ENCODE measurements at regions not wholly inside any gene's neighbourhood (a gene's known extent, or its start where the extent isn't known, plus 50 kb on each side); places are given as distances from the start of the nearest gene placed in this dataset.

- no peak overlapping the region for H3K9ac ChIP-seq (ENCODE audit: control insufficient read depth, extremely low read depth, insufficient read depth, low read length)
- dilution Hi-C loops (cut with MboI; ENCODE audit: extremely low pct_ligation_motif_present, low sequenced_read_pairs), result no loop called here
- no peaks in the 10 kb centered on the region for H3K9me3 ChIP-seq (ENCODE audit: control insufficient read depth, low read depth, low read length)
- H3K27me3 ChIP-seq (ENCODE audit: control insufficient read depth, extremely low read depth, insufficient read depth, low read length), result no peaks in the 10 kb centered on the region
- TF ChIP-seq CTCF (optimal IDR thresholded peaks at IDR 0.05 in 1 of 3, IDR thresholded peaks at IDR 0.05 in 1 of 3, conservative IDR thresholded peaks at IDR 0.05 in 1 of 3; ENCODE audit: extremely low read depth in 1 of 3, insufficient read depth in 2 of 3, low read length in 3 of 3), result no peak
- TF ChIP-seq EZH2 (IDR thresholded peaks at IDR 0.05; ENCODE audit: low read length), result no peak
- H3K79me2 ChIP-seq (ENCODE audit: control insufficient read depth, insufficient read depth, low read length), result no peaks in the 10 kb centered on the region
- no peaks in the 10 kb centered on the region for H3K4me1 ChIP-seq (ENCODE audit: control insufficient read depth, extremely low read depth, insufficient read depth, low read length)
- H3K9me1 ChIP-seq (ENCODE audit: control insufficient read depth, extremely low read depth, insufficient read depth, low read length), result no peaks in the 10 kb centered on the region
- H3K4me3 ChIP-seq (ENCODE audit: control insufficient read depth in 2 of 3, extremely low read depth in 1 of 3, insufficient read depth in 2 of 3, low read depth in 1 of 3, low read length in 3 of 3), result no peak overlapping the region
- H4K20me1 ChIP-seq (ENCODE audit: control insufficient read depth, extremely low read depth, insufficient read depth, low read length), result no peaks in the 10 kb centered on the region
- H3K4me2 ChIP-seq (ENCODE audit: control insufficient read depth, extremely low read depth, insufficient read depth, low read depth, low read length), result no peak overlapping the region
- no peak overlapping the region for H3K27ac ChIP-seq (ENCODE audit: control insufficient read depth, insufficient read depth, low read length)
- FAIRE-seq (no peak), DNase-seq (ENCODE audit: low read depth, low spot score) (no peak)
- H2AFZ ChIP-seq (ENCODE audit: control insufficient read depth, low read length), result no peak overlapping the region
- no peaks in the 10 kb centered on the region for H3K36me3 ChIP-seq (ENCODE audit: control insufficient read depth in 2 of 2, extremely low read depth in 1 of 2, insufficient read depth in 2 of 2, low read length in 2 of 2)
Observed at GRCh38 chr7:145016068-145016467, 180.2 kb upstream of the TPK1 start.

GRCh38 chr7:145009876-145010275 is 174.0 kb upstream of the TPK1 start:
- FAIRE-seq (no peak), DNase-seq (ENCODE audit: low read depth, low spot score) (no peak)
- TF ChIP-seq CTCF (optimal IDR thresholded peaks at IDR 0.05 in 1 of 3, IDR thresholded peaks at IDR 0.05 in 1 of 3, conservative IDR thresholded peaks at IDR 0.05 in 1 of 3; ENCODE audit: extremely low read depth in 1 of 3, insufficient read depth in 2 of 3, low read length in 3 of 3) (no peak), EZH2 (IDR thresholded peaks at IDR 0.05; ENCODE audit: low read length) (no peak)
- Histone ChIP-seq H3K36me3 (ENCODE audit: control insufficient read depth in 2 of 2, extremely low read depth in 1 of 2, insufficient read depth in 2 of 2, low read length in 2 of 2) (no peaks in the 10 kb centered on the region), H2AFZ (ENCODE audit: control insufficient read depth, low read length) (no peak overlapping the region), H3K4me3 (ENCODE audit: control insufficient read depth in 2 of 3, extremely low read depth in 1 of 3, insufficient read depth in 2 of 3, low read depth in 1 of 3, low read length in 3 of 3) (no peak overlapping the region), H3K9ac (ENCODE audit: control insufficient read depth, extremely low read depth, insufficient read depth, low read length) (no peak overlapping the region), H3K4me2 (ENCODE audit: control insufficient read depth, extremely low read depth, insufficient read depth, low read depth, low read length) (no peak overlapping the region), H3K4me1 (ENCODE audit: control insufficient read depth, extremely low read depth, insufficient read depth, low read length) (no peaks in the 10 kb centered on the region), H4K20me1 (ENCODE audit: control insufficient read depth, extremely low read depth, insufficient read depth, low read length) (no peaks in the 10 kb centered on the region), H3K79me2 (ENCODE audit: control insufficient read depth, insufficient read depth, low read length) (no peaks in the 10 kb centered on the region), H3K27me3 (ENCODE audit: control insufficient read depth, extremely low read depth, insufficient read depth, low read length) (no peaks in the 10 kb centered on the region), H3K27ac (ENCODE audit: control insufficient read depth, insufficient read depth, low read length) (no peak overlapping the region), H3K9me1 (ENCODE audit: control insufficient read depth, extremely low read depth, insufficient read depth, low read length) (no peaks in the 10 kb centered on the region), H3K9me3 (ENCODE audit: control insufficient read depth, low read depth, low read length) (peaks cover 1% of the 10 kb centered on the region)
- dilution Hi-C loops (cut with MboI; ENCODE audit: extremely low pct_ligation_motif_present, low sequenced_read_pairs), result no loop called here

Data from keratinocyte (primary cell).